GM23338 (cell line): ENCODE measurements at regions not wholly inside any gene's neighbourhood (a gene's known extent, or its start where the extent isn't known, plus 50 kb on each side); places are given as distances from the start of the nearest gene placed in this dataset.

Source experiments
- ATAC-seq: fragments of 200-7000 bp; cut with Tn5 transposase; 3 replicates; pipeline ENCODE4 v1.9.1; 2020
- DNase-seq: peaks from one replicate; pipeline ENCODE4 v3.0.0-alpha.2; 2015; ENCODE audit warnings: low spot score
- H2AFZ ChIP-seq: fragments of 200-600 bp; sonication (generic); 2 replicates; pipeline ENCODE4 v1.8.0; 2016; ENCODE audit warnings: antibody characterized with exemption, mild to moderate bottlenecking, moderate library complexity
- H3F3A ChIP-seq: fragments of 200-600 bp; sonication (generic); replicated peaks from 2 replicates; pipeline ENCODE4 v1.8.0; 2017; ENCODE audit warnings: antibody characterized with exemption, mixed run types, low read depth
- H3K27ac ChIP-seq: fragments of 200-600 bp; sonication (generic); 2 replicates; pipeline ENCODE4 v1.6.1; 2016; ENCODE audit warnings: low read depth
- H3K27me3 ChIP-seq: fragments of 200-600 bp; sonication (generic); 2 replicates; pipeline ENCODE4 v1.8.0; 2016; ENCODE audit warnings: mild to moderate bottlenecking, mixed run types, moderate library complexity; ENCODE audit not compliant: insufficient read depth
- H3K36me3 ChIP-seq: fragments of 200-600 bp; sonication (generic); 2 replicates; pipeline ENCODE4 v1.8.0; 2016; ENCODE audit warnings: mild to moderate bottlenecking; ENCODE audit not compliant: insufficient read depth
- H3K4me1 ChIP-seq: fragments of 200-600 bp; sonication (generic); 2 replicates; pipeline ENCODE4 v1.8.0; 2016; ENCODE audit warnings: mild to moderate bottlenecking, moderate library complexity; ENCODE audit not compliant: insufficient read depth
- H3K4me2 ChIP-seq: fragments of 200-600 bp; sonication (generic); 2 replicates; pipeline ENCODE4 v1.7.1; 2017; ENCODE audit warnings: mixed run types
- H3K4me3 ChIP-seq: fragments of 200-600 bp; sonication (generic); 2 replicates; pipeline ENCODE4 v1.6.1; 2016; ENCODE audit warnings: mixed run types
- H3K79me2 ChIP-seq: fragments of 200-600 bp; sonication (generic); replicated peaks from 2 replicates; pipeline ENCODE4 v1.8.0; 2017; ENCODE audit warnings: mild to moderate bottlenecking; ENCODE audit not compliant: insufficient read depth
- H3K9me2 ChIP-seq: fragments of 200-600 bp; sonication (generic); 2 replicates; pipeline ENCODE4 v1.8.0; 2017; ENCODE audit not compliant: insufficient read depth
- H4K20me1 ChIP-seq: fragments of 200-600 bp; sonication (generic); replicated peaks from 2 replicates; pipeline ENCODE4 v1.8.0; 2017; ENCODE audit warnings: mild to moderate bottlenecking; ENCODE audit not compliant: insufficient read depth
- H3K27ac Mint-ChIP-seq: 2 replicates; pipeline ENCODE4 v1.8.0; 2020; ENCODE audit warnings: inconsistent platforms, mild to moderate bottlenecking, moderate library complexity, mixed read lengths
- H3K27me3 Mint-ChIP-seq: 3 replicates; pipeline ENCODE4 v1.8.0; 2022; ENCODE audit warnings: low read depth, mild to moderate bottlenecking, moderate library complexity, mixed read lengths, inconsistent platforms; ENCODE audit not compliant: insufficient read depth, poor library complexity
- H3K36me3 Mint-ChIP-seq: 3 replicates; pipeline ENCODE4 v1.8.0; 2021; ENCODE audit warnings: low read depth, mild to moderate bottlenecking, inconsistent platforms, moderate library complexity, mixed read lengths
- H3K4me1 Mint-ChIP-seq: 3 replicates; pipeline ENCODE4 v1.8.0; 2020; ENCODE audit warnings: mild to moderate bottlenecking, inconsistent platforms, mixed read lengths
- H3K4me3 Mint-ChIP-seq: 3 replicates; pipeline ENCODE4 v1.8.0; 2021; ENCODE audit warnings: moderate library complexity, mild to moderate bottlenecking, inconsistent platforms, mixed read lengths
- H3K9me3 Mint-ChIP-seq: 3 replicates; pipeline ENCODE4 v1.8.0; 2020; ENCODE audit warnings: moderate library complexity, mild to moderate bottlenecking, inconsistent platforms, mixed read lengths
- CREB1 ChIP-seq: fragments of 250-450 bp; sonication (Bioruptor Pico); IDR thresholded peaks from 2 replicates; pipeline ENCODE4 v1.5.0; 2020; ENCODE audit warnings: low read depth, mild to moderate bottlenecking, moderate library complexity
- CTCF ChIP-seq, 2 experiments: fragments of 200-600 bp in 1 of 2; sonication (generic) in 1 of 2; conservative IDR thresholded peaks; 2 replicates each; pipeline versions ENCODE4 v1.5.1 to v1.6.1; 2016 to 2017; ENCODE audit warnings: antibody characterized with exemption in 2 of 2, low read depth in 2 of 2, mild to moderate bottlenecking in 2 of 2, moderate library complexity in 1 of 2
- ETS1 ChIP-seq: IDR thresholded peaks from 2 replicates; pipeline ENCODE4 v1.6.1; 2016; ENCODE audit warnings: antibody characterized with exemption
- EZH2phosphoT487 ChIP-seq: fragments of 200-600 bp; sonication (generic); IDR thresholded peaks from one replicate; pipeline ENCODE4 v1.8.1; 2018; ENCODE audit warnings: antibody characterized with exemption; ENCODE audit not compliant: unreplicated experiment
- JUNB ChIP-seq: IDR thresholded peaks from one replicate; pipeline ENCODE4 v1.6.1; 2016; ENCODE audit warnings: antibody characterized with exemption; ENCODE audit not compliant: unreplicated experiment
- NANOG ChIP-seq: IDR thresholded peaks from 2 replicates; pipeline ENCODE4 v1.6.1; 2016; ENCODE audit warnings: antibody characterized with exemption, borderline replicate concordance
- STAT1 ChIP-seq: IDR thresholded peaks from one replicate; pipeline ENCODE4 v1.6.1; 2016; ENCODE audit warnings: antibody characterized with exemption; ENCODE audit not compliant: unreplicated experiment
- ZNF114 ChIP-seq: fragments of 250-450 bp; sonication (Bioruptor Pico); IDR thresholded peaks from 2 replicates; pipeline ENCODE4 v1.5.0; 2020; ENCODE audit warnings: mild to moderate bottlenecking, moderate library complexity
- ZNF331 ChIP-seq: fragments of 250-450 bp; sonication (Bioruptor Pico); IDR thresholded peaks from 2 replicates; pipeline ENCODE4 v1.5.0; 2020; ENCODE audit warnings: low read depth, mild to moderate bottlenecking, moderate library complexity

- no peak for TF ChIP-seq NANOG
- TF ChIP-seq ETS1 = no peak
- TF ChIP-seq ZNF331 (CRISPR knock-in tag) = no peak
- no peak for TF ChIP-seq ZNF114 (CRISPR knock-in tag)
- TF ChIP-seq CREB1 (CRISPR knock-in tag) = no peak
- no peak for TF ChIP-seq STAT1
Measured at GRCh38 chr9:20095430-20096092, 306.7 kb upstream of the SLC24A2 start (continued).

- no peaks in the 10 kb centered on the region for H3K36me3 Mint-ChIP-seq
- no peak for TF ChIP-seq EZH2phosphoT487
- TF ChIP-seq JUNB = no peak
- DNase-seq (no peak), ATAC-seq (no peak)
- Histone ChIP-seq H3K4me3 (no peak overlapping the region), H3K27ac (no peak overlapping the region), H3K36me3 (no peaks in the 10 kb centered on the region), H2AFZ (no peak overlapping the region), H3K79me2 (no peaks in the 10 kb centered on the region), H3K4me1 (no peaks in the 10 kb centered on the region), H3K4me2 (no peak overlapping the region), H4K20me1 (no peaks in the 10 kb centered on the region), H3F3A (no peaks in the 10 kb centered on the region), H3K27me3 (no peaks in the 10 kb centered on the region), H3K9me2 (no peaks in the 10 kb centered on the region)
- H3K27ac Mint-ChIP-seq = no peak overlapping the region
- no peak overlapping the region for H3K4me3 Mint-ChIP-seq
- H3K27me3 Mint-ChIP-seq = no peaks in the 10 kb centered on the region
- H3K9me3 Mint-ChIP-seq = no peaks in the 10 kb centered on the region; the same call in 1 of the 3 replicates
- no peaks in the 10 kb centered on the region for H3K4me1 Mint-ChIP-seq
Measured at GRCh38 chr9:20092561-20092960, 303.7 kb upstream of the SLC24A2 start.

GRCh38 chr9:20087481-20087880 lies 298.6 kb upstream of the SLC24A2 start:
- no peak overlapping the region for H3K4me3 ChIP-seq
- H4K20me1 ChIP-seq = no peaks in the 10 kb centered on the region
- no peaks in the 10 kb centered on the region for H3K36me3 ChIP-seq
- no peaks in the 10 kb centered on the region for H3F3A ChIP-seq
- H3K9me2 ChIP-seq = no peaks in the 10 kb centered on the region
- H3K36me3 Mint-ChIP-seq = no peaks in the 10 kb centered on the region
- TF ChIP-seq ZNF331 (CRISPR knock-in tag) = no peak
- no peak overlapping the region for H3K4me3 Mint-ChIP-seq
- no peaks in the 10 kb centered on the region for H3K27me3 ChIP-seq
- no peak overlapping the region for H3K27ac Mint-ChIP-seq
- H3K27ac ChIP-seq = no peak overlapping the region
- no peaks in the 10 kb centered on the region; the same call in 1 of the 3 replicates for H3K9me3 Mint-ChIP-seq
- H3K4me1 Mint-ChIP-seq = no peaks in the 10 kb centered on the region
- DNase-seq (no peak), ATAC-seq (no peak)
- H2AFZ ChIP-seq = no peak overlapping the region
- no peaks in the 10 kb centered on the region for H3K79me2 ChIP-seq
- H3K27me3 Mint-ChIP-seq = no peaks in the 10 kb centered on the region
- H3K4me1 ChIP-seq = no peaks in the 10 kb centered on the region
- no peak overlapping the region for H3K4me2 ChIP-seq

GRCh38 chr9:20085842-20086241 lies 297.0 kb upstream of the SLC24A2 start:
- H3K79me2 ChIP-seq = no peaks in the 10 kb centered on the region
- no peak for DNase-seq
- H3K9me2 ChIP-seq = no peaks in the 10 kb centered on the region
- no peaks in the 10 kb centered on the region for H3K27me3 ChIP-seq
- H3K27me3 Mint-ChIP-seq = no peaks in the 10 kb centered on the region
- no peaks in the 10 kb centered on the region for H3K36me3 Mint-ChIP-seq
- ATAC-seq = no peak
- H3K27ac Mint-ChIP-seq = no peak overlapping the region; the same call in 1 of the 2 replicates
- no peaks in the 10 kb centered on the region for H4K20me1 ChIP-seq
- H3K4me2 ChIP-seq = no peak overlapping the region
- H3K9me3 Mint-ChIP-seq = no peaks in the 10 kb centered on the region; the same call in 1 of the 3 replicates
- no peak overlapping the region for H3K27ac ChIP-seq
- no peak overlapping the region for H3K4me3 ChIP-seq
- no peaks in the 10 kb centered on the region for H3K4me1 Mint-ChIP-seq
- no peak overlapping the region for H2AFZ ChIP-seq
- no peaks in the 10 kb centered on the region for H3K36me3 ChIP-seq
- H3K4me3 Mint-ChIP-seq = no peak overlapping the region
- H3K4me1 ChIP-seq = no peaks in the 10 kb centered on the region
- no peaks in the 10 kb centered on the region for H3F3A ChIP-seq
- TF ChIP-seq NANOG (no peak), JUNB (no peak), CTCF (conservative IDR thresholded peaks at IDR 0.05; ENCODE audit: low read depth in 2 of 2) (no peak)
